ENCODE measurements at regions not wholly inside any gene's neighbourhood (a gene's known extent, or its start where the extent isn't known, plus 50 kb on each side); places are given as distances from the start of the nearest gene placed in this dataset.

DNA sequence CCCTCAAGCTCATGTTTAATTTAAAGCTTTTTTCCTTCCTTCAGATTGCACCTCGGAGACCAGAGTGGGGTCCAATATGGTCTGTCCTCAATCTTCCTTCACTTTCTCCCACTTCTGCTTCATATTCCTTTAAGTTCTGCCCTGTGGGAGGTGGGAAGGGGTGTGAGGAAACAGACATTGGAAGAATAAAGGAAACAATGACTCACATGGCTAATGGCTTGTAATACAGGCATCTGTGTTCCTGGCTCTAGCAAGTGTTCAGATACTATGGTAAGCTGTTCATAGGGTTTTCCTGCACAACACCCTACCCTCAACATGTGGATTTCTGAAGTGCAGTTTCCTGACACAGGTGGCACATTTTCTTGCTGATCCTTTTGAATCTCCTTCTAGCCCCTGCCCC lies 209.5 kb downstream of the PIK3C3 start:
- ChIA-PET CTCF (interaction anchor here (0.6 to 0.7 kb wide), 2 partner anchors 1107 to 1141 kb away, joined by 3 to 4 read pairs; no protein-coding TSS in a partner anchor), POLR2A (no interaction called here)
- Mint-ChIP-seq H3K4me3 (ENCODE audit: unreplicated experiment) (no peak overlapping the region), H3K9me3 (ENCODE audit: unreplicated experiment) (no peaks in the 10 kb centered on the region), H3K27me3 (ENCODE audit: insufficient read depth, unreplicated experiment) (no peaks in the 10 kb centered on the region), H3K36me3 (ENCODE audit: insufficient read depth, unreplicated experiment) (no peaks in the 10 kb centered on the region), H3K27ac (ENCODE audit: low read depth, unreplicated experiment) (no peak overlapping the region), H3K4me1 (ENCODE audit: insufficient read depth, unreplicated experiment) (no peaks in the 10 kb centered on the region)
- TF ChIP-seq, protein P1, sequence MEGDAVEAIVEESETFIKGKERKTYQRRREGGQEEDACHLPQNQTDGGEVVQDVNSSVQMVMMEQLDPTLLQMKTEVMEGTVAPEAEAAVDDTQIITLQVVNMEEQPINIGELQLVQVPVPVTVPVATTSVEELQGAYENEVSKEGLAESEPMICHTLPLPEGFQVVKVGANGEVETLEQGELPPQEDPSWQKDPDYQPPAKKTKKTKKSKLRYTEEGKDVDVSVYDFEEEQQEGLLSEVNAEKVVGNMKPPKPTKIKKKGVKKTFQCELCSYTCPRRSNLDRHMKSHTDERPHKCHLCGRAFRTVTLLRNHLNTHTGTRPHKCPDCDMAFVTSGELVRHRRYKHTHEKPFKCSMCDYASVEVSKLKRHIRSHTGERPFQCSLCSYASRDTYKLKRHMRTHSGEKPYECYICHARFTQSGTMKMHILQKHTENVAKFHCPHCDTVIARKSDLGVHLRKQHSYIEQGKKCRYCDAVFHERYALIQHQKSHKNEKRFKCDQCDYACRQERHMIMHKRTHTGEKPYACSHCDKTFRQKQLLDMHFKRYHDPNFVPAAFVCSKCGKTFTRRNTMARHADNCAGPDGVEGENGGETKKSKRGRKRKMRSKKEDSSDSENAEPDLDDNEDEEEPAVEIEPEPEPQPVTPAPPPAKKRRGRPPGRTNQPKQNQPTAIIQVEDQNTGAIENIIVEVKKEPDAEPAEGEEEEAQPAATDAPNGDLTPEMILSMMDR (IDR thresholded peaks at IDR 0.05; ENCODE audit: unreplicated experiment) = no peak
- BruUV-seq (replicated peaks) = no TSS peak
- intact Hi-C loops (cut with micrococcal nuclease) = no loop called here
- peak; percentile 25 for DNase-seq (ENCODE audit: unreplicated experiment)

DNA sequence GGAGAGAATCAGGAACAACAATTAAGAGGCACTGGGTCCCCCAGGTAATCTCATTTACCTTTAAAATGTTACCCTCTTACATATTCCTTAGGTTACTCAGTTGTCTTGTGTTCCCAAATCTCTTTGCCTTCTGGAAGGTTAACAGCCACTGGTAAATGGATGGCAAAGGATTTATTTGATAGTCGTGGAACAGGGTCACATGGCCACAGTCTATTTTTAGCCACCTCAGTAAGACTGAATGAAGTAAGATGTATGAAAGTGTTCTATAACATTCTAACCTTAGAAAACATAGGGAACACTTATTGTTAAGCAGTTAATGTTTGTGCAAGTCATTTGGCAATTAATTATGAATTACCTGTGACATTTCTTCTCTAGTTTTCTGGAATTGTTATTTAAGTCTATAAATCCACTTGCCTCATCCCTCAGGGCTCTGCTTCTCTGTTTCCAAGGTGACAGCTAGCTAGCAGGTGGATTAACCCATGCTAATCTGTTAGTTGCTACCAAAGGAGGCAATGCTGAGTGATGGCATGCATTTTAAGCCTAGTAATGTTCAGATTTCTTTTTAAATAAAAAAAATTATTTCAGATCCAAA lies 211.0 kb downstream of the PIK3C3 start:
- Mint-ChIP-seq H3K9me3 (ENCODE audit: unreplicated experiment) (no peaks in the 10 kb centered on the region), H3K27me3 (ENCODE audit: insufficient read depth, unreplicated experiment) (no peaks in the 10 kb centered on the region), H3K4me3 (ENCODE audit: unreplicated experiment) (no peak overlapping the region), H3K27ac (ENCODE audit: low read depth, unreplicated experiment) (no peak overlapping the region), H3K36me3 (ENCODE audit: insufficient read depth, unreplicated experiment) (no peaks in the 10 kb centered on the region), H3K4me1 (ENCODE audit: insufficient read depth, unreplicated experiment) (no peaks in the 10 kb centered on the region)
- intact Hi-C loops (cut with micrococcal nuclease) = no loop called here
- DNase-seq (ENCODE audit: unreplicated experiment) = no peak
- ChIA-PET POLR2A (no interaction called here), CTCF (no interaction called here)
- TF ChIP-seq, protein P1 (IDR thresholded peaks at IDR 0.05; ENCODE audit: unreplicated experiment) = no peak
- no TSS peak for BruUV-seq (replicated peaks)

DNA sequence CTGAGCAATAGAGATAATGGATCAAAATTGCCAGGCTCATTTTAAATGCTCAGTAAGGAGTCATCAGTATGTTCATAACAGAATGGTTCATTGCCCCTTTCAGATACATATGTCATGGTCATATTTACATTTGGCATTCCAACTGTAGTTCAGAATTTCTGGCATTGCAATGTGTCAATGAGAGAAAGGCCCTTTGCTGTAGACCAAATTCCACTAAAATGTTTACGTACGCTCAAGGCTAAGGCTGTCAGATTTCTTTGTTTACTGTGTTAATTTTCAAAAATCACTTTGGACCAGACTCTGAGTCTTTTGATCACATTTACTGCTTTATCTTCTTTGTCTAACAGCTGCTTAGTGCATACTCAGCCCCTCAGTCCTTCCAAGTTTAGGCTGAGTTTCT lies 213.5 kb downstream of the PIK3C3 start:
- no TSS peak for BruUV-seq (replicated peaks)
- intact Hi-C loops (cut with micrococcal nuclease) = no loop called here
- ChIA-PET CTCF (interaction anchor here (0.7 kb wide), 1 partner anchor 106 kb away, joined by 3 read pairs; no protein-coding TSS in a partner anchor), POLR2A (no interaction called here)
- DNase-seq (ENCODE audit: unreplicated experiment) = no peak
- no peak overlapping the region for H3K4me3 Mint-ChIP-seq (ENCODE audit: unreplicated experiment)
- no peaks in the 10 kb centered on the region for H3K9me3 Mint-ChIP-seq (ENCODE audit: unreplicated experiment)
- TF ChIP-seq, protein P1 (IDR thresholded peaks at IDR 0.05; ENCODE audit: unreplicated experiment) = no peak
- H3K27ac Mint-ChIP-seq (ENCODE audit: low read depth, unreplicated experiment) = no peak overlapping the region
- H3K4me1 Mint-ChIP-seq (ENCODE audit: insufficient read depth, unreplicated experiment) = no peaks in the 10 kb centered on the region
- no peaks in the 10 kb centered on the region for H3K36me3 Mint-ChIP-seq (ENCODE audit: insufficient read depth, unreplicated experiment)
- H3K27me3 Mint-ChIP-seq (ENCODE audit: insufficient read depth, unreplicated experiment) = no peaks in the 10 kb centered on the region

DNA sequence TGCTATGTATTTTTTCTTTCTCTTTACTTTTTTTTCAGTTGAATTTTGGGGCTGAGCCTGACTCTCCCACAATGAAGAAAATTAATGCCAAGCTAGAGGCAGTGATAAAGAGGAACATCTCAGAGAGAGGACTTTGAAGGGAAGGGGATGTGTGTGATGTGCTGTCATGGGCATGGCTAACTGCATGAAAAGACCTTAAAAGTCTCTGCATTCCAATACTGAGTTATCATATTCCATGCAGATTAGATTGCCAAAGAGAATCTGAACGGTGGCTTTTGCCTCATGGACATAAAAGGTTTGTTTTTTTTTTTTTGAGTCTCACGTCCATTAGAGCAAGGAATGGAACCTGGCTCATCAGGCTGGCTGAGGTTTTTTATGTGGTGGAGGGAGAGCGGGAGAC lies 213.9 kb downstream of the PIK3C3 start:
- no TSS peak for BruUV-seq (replicated peaks)
- TF ChIP-seq, protein P1 (IDR thresholded peaks at IDR 0.05; ENCODE audit: unreplicated experiment) = no peak
- ChIA-PET POLR2A (no interaction called here), CTCF (interaction anchor here (0.7 kb wide), 1 partner anchor 105 kb away, joined by 3 read pairs; no protein-coding TSS in a partner anchor)
- Mint-ChIP-seq H3K4me1 (ENCODE audit: insufficient read depth, unreplicated experiment) (no peaks in the 10 kb centered on the region), H3K36me3 (ENCODE audit: insufficient read depth, unreplicated experiment) (no peaks in the 10 kb centered on the region), H3K9me3 (ENCODE audit: unreplicated experiment) (no peaks in the 10 kb centered on the region), H3K27me3 (ENCODE audit: insufficient read depth, unreplicated experiment) (no peaks in the 10 kb centered on the region), H3K27ac (ENCODE audit: low read depth, unreplicated experiment) (no peak overlapping the region), H3K4me3 (ENCODE audit: unreplicated experiment) (no peak overlapping the region)
- intact Hi-C loops (cut with micrococcal nuclease) = no loop called here
- DNase-seq (ENCODE audit: unreplicated experiment) = no peak
